MM.1S (cell line): ENCODE measurements at regions not wholly inside any gene's neighbourhood (a gene's known extent, or its start where the extent isn't known, plus 50 kb on each side); places are given as distances from the start of the nearest gene placed in this dataset.
"Not testable (repeated sequence)": the region's sequence is repeated elsewhere in the genome, so short reads cannot be mapped to it uniquely, and the experiment has no call there.

Source experiments
- DNase-seq: peaks from one replicate; pipeline ENCODE4 v3.0.0-alpha.2; 2015
- H2AFZ ChIP-seq: fragments of 300-600 bp; sonication (generic); 2 replicates; pipeline ENCODE4 v1.6.0; 2016; ENCODE audit warnings: antibody characterized with exemption, low read length
- H3F3A ChIP-seq: fragments of 300-600 bp; sonication (generic); 2 replicates; pipeline ENCODE4 v1.6.1; 2016; ENCODE audit warnings: mild to moderate bottlenecking, antibody characterized with exemption, low read length, moderate library complexity, mixed read lengths; ENCODE audit not compliant: insufficient read depth
- H3K27ac ChIP-seq: fragments of 300-600 bp; sonication (generic); 2 replicates; pipeline ENCODE4 v1.5.1; 2016; ENCODE audit warnings: mild to moderate bottlenecking, low read length
- H3K27me3 ChIP-seq: fragments of 300-600 bp; sonication (generic); replicated peaks from 2 replicates; pipeline ENCODE4 v1.6.0; 2016; ENCODE audit warnings: low read length; ENCODE audit not compliant: insufficient read depth
- H3K36me3 ChIP-seq: fragments of 300-600 bp; sonication (generic); replicated peaks from 2 replicates; pipeline ENCODE4 v1.6.1; 2016; ENCODE audit warnings: mild to moderate bottlenecking, low read length, mixed read lengths; ENCODE audit not compliant: insufficient read depth
- H3K4me1 ChIP-seq: fragments of 300-600 bp; sonication (generic); 2 replicates; pipeline ENCODE4 v1.6.1; 2016; ENCODE audit warnings: low read length, mixed read lengths
- H3K4me2 ChIP-seq: fragments of 300-600 bp; sonication (generic); 2 replicates; pipeline ENCODE4 v1.6.0; 2016; ENCODE audit warnings: low read depth, low read length
- H3K4me3 ChIP-seq: fragments of 300-600 bp; sonication (generic); 2 replicates; pipeline ENCODE4 v1.5.1; 2016; ENCODE audit warnings: low read length, mixed read lengths
- H3K79me2 ChIP-seq: fragments of 300-600 bp; sonication (generic); 2 replicates; pipeline ENCODE4 v1.6.1; 2016; ENCODE audit warnings: mixed run types, low read length, mixed read lengths
- H3K9ac ChIP-seq: fragments of 300-600 bp; sonication (generic); 2 replicates; pipeline ENCODE4 v1.6.1; 2016; ENCODE audit warnings: low read length, mixed read lengths
- H3K9me2 ChIP-seq: fragments of 300-600 bp; sonication (generic); replicated peaks from 2 replicates; pipeline ENCODE4 v1.6.1; 2016; ENCODE audit warnings: mild to moderate bottlenecking, low read length, mixed read lengths; ENCODE audit not compliant: insufficient read depth
- H3K9me3 ChIP-seq: fragments of 300-600 bp; sonication (generic); replicated peaks from 2 replicates; pipeline ENCODE4 v1.6.1; 2016; ENCODE audit warnings: mild to moderate bottlenecking, low read length, mixed read lengths; ENCODE audit not compliant: insufficient read depth
- H4K20me1 ChIP-seq: fragments of 300-600 bp; sonication (generic); 2 replicates; pipeline ENCODE4 v1.6.1; 2016; ENCODE audit warnings: mild to moderate bottlenecking, low read length, moderate library complexity, mixed read lengths; ENCODE audit not compliant: insufficient read depth
- EZH2 ChIP-seq: fragments of 300-600 bp; sonication (generic); optimal IDR thresholded peaks from 2 replicates; pipeline ENCODE3; 2017; ENCODE audit warnings: low read depth, mild to moderate bottlenecking, antibody characterized with exemption, low read length, mixed read lengths
- EZH2phosphoT487 ChIP-seq: fragments of 300-600 bp; sonication (generic); IDR thresholded peaks from 2 replicates; pipeline ENCODE4 v1.6.1; 2018; ENCODE audit warnings: antibody characterized with exemption, low read length
- TF ChIP-seq, protein P1 (sequence below): fragments of 300-600 bp; sonication (generic); IDR thresholded peaks from 2 replicates; pipeline ENCODE4 v1.5.1; 2016; ENCODE audit warnings: antibody characterized with exemption, low read length, mixed read lengths

DNA sequence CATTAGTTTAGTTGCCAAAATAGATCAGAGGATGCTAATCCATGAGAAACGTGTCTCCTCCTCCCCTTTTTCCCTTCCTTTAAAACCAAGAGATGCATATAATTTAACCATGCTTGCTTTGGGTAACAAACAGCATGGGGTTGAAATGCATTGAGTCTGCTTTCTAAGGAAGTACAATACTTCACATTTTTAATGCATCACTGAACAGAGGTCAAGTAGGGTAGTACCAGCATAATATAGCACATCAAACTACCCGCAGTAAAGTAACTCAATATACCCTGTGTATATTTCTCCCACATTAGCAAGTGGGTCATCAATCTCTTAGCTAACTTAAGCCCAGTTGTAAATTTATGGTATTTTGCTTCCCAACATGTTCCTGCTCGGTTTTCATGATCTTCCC lies 239.3 kb upstream of the SEMA3C start:
- Histone ChIP-seq H3K9me2 (no peaks in the 10 kb centered on the region), H4K20me1 (no peaks in the 10 kb centered on the region), H3K27ac (no peak overlapping the region), H2AFZ (no peak overlapping the region), H3K27me3 (no peaks in the 10 kb centered on the region), H3F3A (no peaks in the 10 kb centered on the region), H3K9me3 (no peaks in the 10 kb centered on the region), H3K4me2 (no peak overlapping the region), H3K4me3 (no peak overlapping the region), H3K9ac (no peak overlapping the region), H3K4me1 (no peaks in the 10 kb centered on the region), H3K36me3 (no peaks in the 10 kb centered on the region), H3K79me2 (no peaks in the 10 kb centered on the region)
- DNase-seq = no peak
- no peak for TF ChIP-seq EZH2
- TF ChIP-seq, protein P1, sequence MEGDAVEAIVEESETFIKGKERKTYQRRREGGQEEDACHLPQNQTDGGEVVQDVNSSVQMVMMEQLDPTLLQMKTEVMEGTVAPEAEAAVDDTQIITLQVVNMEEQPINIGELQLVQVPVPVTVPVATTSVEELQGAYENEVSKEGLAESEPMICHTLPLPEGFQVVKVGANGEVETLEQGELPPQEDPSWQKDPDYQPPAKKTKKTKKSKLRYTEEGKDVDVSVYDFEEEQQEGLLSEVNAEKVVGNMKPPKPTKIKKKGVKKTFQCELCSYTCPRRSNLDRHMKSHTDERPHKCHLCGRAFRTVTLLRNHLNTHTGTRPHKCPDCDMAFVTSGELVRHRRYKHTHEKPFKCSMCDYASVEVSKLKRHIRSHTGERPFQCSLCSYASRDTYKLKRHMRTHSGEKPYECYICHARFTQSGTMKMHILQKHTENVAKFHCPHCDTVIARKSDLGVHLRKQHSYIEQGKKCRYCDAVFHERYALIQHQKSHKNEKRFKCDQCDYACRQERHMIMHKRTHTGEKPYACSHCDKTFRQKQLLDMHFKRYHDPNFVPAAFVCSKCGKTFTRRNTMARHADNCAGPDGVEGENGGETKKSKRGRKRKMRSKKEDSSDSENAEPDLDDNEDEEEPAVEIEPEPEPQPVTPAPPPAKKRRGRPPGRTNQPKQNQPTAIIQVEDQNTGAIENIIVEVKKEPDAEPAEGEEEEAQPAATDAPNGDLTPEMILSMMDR = no peak
- no peak for TF ChIP-seq EZH2phosphoT487

DNA sequence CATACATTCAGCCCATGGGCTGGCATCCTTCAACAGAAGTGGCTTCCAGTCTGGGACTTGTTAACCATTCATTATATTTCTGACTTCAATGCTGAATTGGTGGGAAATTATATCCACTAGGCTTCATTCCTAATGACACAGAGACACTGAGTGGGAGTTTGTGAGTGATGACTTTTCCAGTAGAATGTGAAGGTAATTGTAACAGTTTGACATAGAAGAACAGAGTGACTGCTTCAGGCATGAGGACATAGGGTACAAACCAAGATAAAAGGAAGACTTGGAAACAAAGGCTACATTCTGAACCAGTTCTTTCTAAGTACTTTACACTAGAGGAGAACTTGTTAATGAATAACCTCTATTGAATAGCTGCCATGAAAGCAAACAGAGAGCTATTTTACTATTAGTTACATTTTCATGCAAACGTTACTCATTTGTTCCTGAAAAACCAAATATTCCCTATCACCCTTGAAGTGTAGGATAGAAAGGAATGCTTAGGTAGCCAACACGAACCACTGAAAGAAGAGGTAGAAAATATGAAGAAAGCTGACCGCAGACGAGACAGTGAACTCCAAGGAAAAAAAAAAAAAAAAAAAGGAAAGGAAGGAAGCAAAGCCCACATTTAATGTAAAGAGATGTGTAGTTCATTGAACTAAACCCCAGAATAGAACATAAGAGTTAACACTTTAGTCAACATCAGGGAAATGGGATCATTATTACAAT lies 237.0 kb upstream of the SEMA3C start:
- Histone ChIP-seq H4K20me1 (no peaks in the 10 kb centered on the region), H3K27ac (no peak overlapping the region), H3K4me3 (no peak overlapping the region), H3K9me3 (no peaks in the 10 kb centered on the region), H3K9ac (no peak overlapping the region), H3K4me2 (no peak overlapping the region), H3K9me2 (no peaks in the 10 kb centered on the region), H3F3A (no peaks in the 10 kb centered on the region), H3K79me2 (no peaks in the 10 kb centered on the region), H3K27me3 (no peaks in the 10 kb centered on the region), H2AFZ (no peak overlapping the region), H3K4me1 (no peaks in the 10 kb centered on the region), H3K36me3 (no peaks in the 10 kb centered on the region)
- DNase-seq = no peak
- TF ChIP-seq, protein P1 = no peak
- TF ChIP-seq EZH2phosphoT487 = no peak
- TF ChIP-seq EZH2 = no peak

DNA sequence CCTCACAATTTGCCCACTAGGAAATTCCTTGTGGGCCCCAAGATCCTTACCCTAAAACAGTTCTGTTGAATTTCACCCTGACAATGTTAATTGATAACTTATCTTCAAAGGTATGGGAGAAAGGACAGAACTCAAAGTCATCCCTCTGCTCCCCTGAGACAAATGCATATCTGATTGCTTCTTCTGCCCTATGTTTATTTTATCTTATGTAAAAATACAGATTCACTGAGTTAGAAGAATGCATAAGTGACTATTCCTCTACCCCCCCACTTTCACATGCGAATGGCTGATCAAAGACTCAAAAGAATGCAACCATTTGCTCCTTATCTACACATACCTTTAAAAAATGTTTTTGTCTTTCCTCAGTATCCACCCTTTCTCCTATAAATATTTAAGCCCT lies 235.7 kb upstream of the SEMA3C start:
- H3F3A ChIP-seq = no peaks in the 10 kb centered on the region
- no peak overlapping the region for H3K4me3 ChIP-seq
- no peaks in the 10 kb centered on the region for H3K79me2 ChIP-seq
- H2AFZ ChIP-seq = no peak overlapping the region
- no peaks in the 10 kb centered on the region for H3K4me1 ChIP-seq
- no peak overlapping the region for H3K27ac ChIP-seq
- TF ChIP-seq EZH2 = no peak
- TF ChIP-seq EZH2phosphoT487 = no peak
- TF ChIP-seq, protein P1 = no peak
- H3K27me3 ChIP-seq = no peaks in the 10 kb centered on the region
- no peaks in the 10 kb centered on the region for H4K20me1 ChIP-seq
- H3K9ac ChIP-seq = no peak overlapping the region
- DNase-seq = no peak
- no peak overlapping the region for H3K4me2 ChIP-seq
- no peaks in the 10 kb centered on the region for H3K9me3 ChIP-seq
- no peaks in the 10 kb centered on the region for H3K9me2 ChIP-seq
- H3K36me3 ChIP-seq = no peaks in the 10 kb centered on the region

DNA sequence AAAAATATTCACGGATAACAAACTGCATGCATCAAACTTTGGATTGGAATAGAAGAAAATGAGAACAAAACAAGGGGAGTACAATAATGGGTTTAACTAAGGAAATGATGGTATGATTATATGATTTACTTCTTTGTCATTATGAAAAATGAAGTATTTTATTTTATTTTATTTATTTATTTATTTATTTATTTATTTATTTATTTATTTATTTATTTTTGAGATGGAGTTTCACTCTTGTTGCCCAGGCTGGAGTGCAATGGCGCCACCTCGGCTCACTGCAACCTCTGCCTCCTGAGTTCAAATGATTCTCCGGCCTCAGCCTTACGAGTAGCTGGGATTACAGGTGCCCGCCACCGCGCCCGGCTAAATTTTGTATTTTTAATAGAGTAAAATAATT lies 234.1 kb upstream of the SEMA3C start:
- not testable (repeated sequence) for H3K4me2 ChIP-seq, H3F3A ChIP-seq, H3K79me2 ChIP-seq

More for the DNA sequence above, 234.1 kb upstream of the SEMA3C start:
- H3K9ac ChIP-seq, H3K9me3 ChIP-seq, H4K20me1 ChIP-seq, H3K27me3 ChIP-seq, H3K36me3 ChIP-seq, H3K4me1 ChIP-seq, DNase-seq, H3K4me3 ChIP-seq, H2AFZ ChIP-seq, H3K27ac ChIP-seq, H3K9me2 ChIP-seq: not testable (repeated sequence)
